ENCODE measurements at regions not wholly inside any gene's neighbourhood (a gene's known extent, or its start where the extent isn't known, plus 50 kb on each side); places are given as distances from the start of the nearest gene placed in this dataset.
"Not testable (repeated sequence)": the region's sequence is repeated elsewhere in the genome, so short reads cannot be mapped to it uniquely, and the experiment has no call there.

DNA sequence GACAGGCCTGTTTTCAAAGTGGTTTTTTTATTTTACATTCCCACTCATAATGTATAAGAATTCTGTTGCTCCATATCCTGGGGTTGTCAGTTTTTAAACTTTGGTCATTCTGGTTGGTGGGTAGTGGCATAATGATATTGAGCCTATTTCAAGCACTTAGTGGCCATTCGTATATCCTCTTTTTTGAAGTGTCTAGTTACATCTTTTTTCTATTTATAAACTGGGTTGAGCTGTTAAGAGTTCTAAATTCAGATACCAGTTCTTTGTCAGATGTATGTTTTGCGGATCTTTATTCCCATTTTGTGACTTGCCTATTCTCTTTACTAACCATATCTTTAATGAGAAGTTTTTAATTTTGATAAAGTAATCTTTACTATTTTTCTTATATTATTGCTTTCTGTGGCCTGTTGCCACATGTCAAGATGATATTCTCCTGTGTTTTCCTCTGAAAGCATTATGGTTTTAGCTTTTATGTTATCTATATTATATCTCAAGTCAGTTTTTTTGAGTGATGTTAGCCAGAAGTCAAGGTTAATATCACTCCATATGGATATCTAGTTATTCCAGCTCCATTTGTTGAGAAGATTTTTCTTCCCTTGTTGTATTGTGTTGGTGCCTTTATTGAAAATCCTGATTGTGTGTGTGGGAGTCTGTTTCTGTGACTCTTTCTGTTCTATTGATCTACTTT is 110.9 kb downstream of the FHIP1A start:
- POLR2A ChIA-PET, result no interaction called here
- CTCF ChIA-PET, result no interaction called here

- ChIA-PET POLR2A (no interaction called here), CTCF (no interaction called here)
Observed at GRCh38 chr4:151522866-151523519, 114.0 kb downstream of the FHIP1A start.

- POLR2A ChIA-PET, result no interaction called here
- CTCF ChIA-PET, result no interaction called here
Observed at GRCh38 chr4:151524610-151525009, 115.6 kb downstream of the FHIP1A start.

DNA sequence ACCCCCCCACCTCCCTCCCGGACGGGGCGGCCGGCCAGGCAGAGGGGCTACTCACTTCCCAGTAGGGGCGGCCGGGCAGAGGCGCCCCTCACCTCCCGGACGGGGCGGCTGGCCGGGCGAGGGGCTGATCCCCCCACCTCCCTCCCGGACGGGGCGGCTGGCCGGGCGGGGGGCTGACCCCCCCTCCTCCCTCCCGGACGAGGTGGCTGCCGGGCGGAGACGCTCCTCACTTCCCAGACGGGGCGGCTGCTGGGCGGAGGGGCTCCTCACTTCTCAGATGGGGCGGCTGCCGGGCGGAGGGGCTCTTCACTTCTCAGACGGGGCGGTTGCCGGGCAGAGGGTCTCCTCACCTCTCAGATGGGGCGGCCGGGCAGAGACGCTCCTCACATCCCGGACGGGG is 117.5 kb downstream of the FHIP1A start:
- POLR2A ChIA-PET, CTCF ChIA-PET: not testable (repeated sequence)

DNA sequence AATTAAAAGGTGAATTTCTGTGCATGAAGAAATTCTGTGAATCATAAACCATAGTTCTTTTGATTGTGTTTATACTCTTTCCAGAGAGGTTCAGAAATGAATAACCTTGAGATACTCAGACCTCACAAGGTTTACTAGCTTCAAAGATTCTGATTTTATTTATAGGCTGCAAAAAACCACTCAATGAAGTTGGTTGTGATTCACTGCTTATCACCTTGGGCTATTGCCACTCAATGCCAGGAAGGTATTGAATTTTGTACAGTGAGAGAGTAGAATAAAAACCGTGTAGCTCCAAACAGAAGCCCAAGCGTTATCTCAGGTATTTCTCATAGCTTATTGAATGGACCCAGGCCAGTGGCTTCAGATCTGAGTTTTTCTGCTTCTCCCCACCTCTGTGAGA is 118.7 kb downstream of the FHIP1A start:
- CTCF ChIA-PET, result no interaction called here
- POLR2A ChIA-PET, result no interaction called here

DNA sequence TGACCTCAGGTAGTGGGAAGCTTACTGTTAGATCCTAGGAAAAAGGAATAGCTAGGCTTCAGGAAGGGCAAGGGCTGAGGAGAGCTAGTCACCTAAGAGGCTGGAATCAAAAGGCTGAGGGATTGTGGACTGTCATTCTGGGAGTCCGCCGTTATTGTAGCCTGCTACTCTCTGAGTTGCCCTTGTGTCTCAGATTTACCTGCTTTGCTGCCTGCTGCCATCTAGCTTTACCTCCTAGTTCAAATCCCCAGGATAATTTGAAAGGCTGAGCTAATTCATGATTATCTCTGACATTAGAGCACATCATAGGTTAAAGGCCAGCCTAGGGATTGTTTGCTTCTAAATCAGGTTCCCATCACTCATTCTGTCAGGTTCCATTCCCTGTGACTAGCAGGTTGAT is 120.2 kb downstream of the FHIP1A start:
- POLR2A ChIA-PET, result no interaction called here

DNA sequence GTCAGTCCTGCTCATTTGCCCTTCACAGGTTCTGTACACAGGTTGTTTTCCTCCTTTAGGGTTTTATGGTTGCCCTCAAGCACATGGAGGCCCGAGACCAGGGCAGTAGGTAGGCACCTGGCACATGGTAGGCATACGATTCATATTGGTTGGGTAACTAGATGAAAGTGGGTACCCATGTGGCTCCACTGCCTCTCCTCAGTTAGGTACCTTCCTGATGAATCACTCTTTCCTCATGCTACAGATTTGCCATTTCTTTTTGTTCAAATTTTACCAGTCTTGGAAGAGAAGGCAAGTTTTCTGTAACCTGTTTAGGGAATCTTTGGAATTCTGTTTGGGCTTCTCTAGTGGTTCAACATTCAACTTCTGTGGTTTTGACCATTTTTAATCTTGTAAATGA is 121.3 kb downstream of the FHIP1A start:
- POLR2A ChIA-PET, result no interaction called here
- CTCF ChIA-PET, result no interaction called here

More for the DNA sequence above, 120.2 kb downstream of the FHIP1A start:
- CTCF ChIA-PET, result interaction anchor here (0.6 kb wide), 1 partner anchor 971 kb away, joined by 4 read pairs; no protein-coding TSS in a partner anchor

- ChIA-PET POLR2A (no interaction called here), CTCF (no interaction called here)
Observed at GRCh38 chr4:151530783-151531182, 121.8 kb downstream of the FHIP1A start.

GRCh38 chr4:151532001-151532708 is 123.2 kb downstream of the FHIP1A start:
- ChIA-PET CTCF (no interaction called here), POLR2A (no interaction called here)

- ChIA-PET POLR2A (no interaction called here), CTCF (no interaction called here)
Observed at GRCh38 chr4:151534195-151534594, 125.2 kb downstream of the FHIP1A start.

DNA sequence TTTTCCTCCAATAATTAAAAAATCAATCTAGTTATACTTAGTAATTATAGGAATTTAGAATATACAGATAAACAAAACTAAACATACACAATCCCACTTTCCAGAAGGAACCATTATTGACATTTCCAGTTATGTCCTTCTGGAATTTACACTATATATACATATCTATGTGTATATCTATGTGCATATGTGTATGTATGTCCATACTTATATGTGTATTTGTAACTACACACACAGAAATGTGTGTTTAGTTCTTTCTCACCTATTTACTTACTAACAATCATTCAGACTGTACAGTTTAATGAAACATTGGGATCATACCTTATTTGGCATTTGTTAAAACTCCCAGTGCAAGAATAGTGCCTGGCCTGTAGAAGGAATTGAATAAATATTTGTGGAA is 126.4 kb downstream of the FHIP1A start:
- POLR2A ChIA-PET, result no interaction called here
- CTCF ChIA-PET, result no interaction called here

GRCh38 chr4:151537687-151538086 is 128.7 kb downstream of the FHIP1A start:
- ChIA-PET CTCF (no interaction called here), POLR2A (no interaction called here)

DNA sequence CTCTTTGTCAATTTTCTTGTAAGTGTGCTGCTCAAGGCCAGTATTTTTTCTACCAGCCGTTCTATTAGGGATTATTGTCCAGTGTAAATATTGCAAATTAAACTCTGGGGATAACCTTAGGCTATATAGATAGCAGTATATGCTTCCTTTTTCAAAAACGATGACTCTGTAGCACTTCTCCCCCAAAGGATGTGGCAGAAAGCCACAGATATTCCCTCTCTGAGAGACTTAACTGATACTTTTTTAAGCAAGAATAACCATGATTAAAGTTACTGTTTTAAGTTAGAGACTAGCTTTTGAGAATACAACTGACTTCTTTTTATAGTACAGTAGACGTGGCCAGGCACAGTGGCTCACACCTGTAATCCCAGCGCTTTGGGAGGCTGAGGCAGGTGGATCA is 130.0 kb downstream of the FHIP1A start:
- POLR2A ChIA-PET, result no interaction called here

GRCh38 chr4:151540728-151541388 is 131.9 kb downstream of the FHIP1A start:
- ChIA-PET POLR2A (no interaction called here), CTCF (no interaction called here)

More for the DNA sequence above, 130.0 kb downstream of the FHIP1A start:
- CTCF ChIA-PET, result no interaction called here

GRCh38 chr4:151541389-151542071 is 132.6 kb downstream of the FHIP1A start:
- ChIA-PET POLR2A (no interaction called here), CTCF (no interaction called here)

- ChIA-PET POLR2A (no interaction called here), CTCF (interaction anchor here (1.0 kb wide), 1 partner anchor 148 kb away, joined by 3 read pairs; no protein-coding TSS in a partner anchor)
Observed at GRCh38 chr4:151548708-151549107, 139.7 kb downstream of the FHIP1A start.

- POLR2A ChIA-PET, result not testable (repeated sequence)
- CTCF ChIA-PET, result interaction anchor here (0.7 kb wide), 1 partner anchor 443 kb away, joined by 3 read pairs; no protein-coding TSS in a partner anchor
Observed at GRCh38 chr4:151549378-151549777, 140.4 kb downstream of the FHIP1A start.

GRCh38 chr4:151553874-151554273 is 144.9 kb downstream of the FHIP1A start:
- CTCF ChIA-PET, result no interaction called here
- POLR2A ChIA-PET, result no interaction called here

GRCh38 chr4:151555151-151555945 is 146.4 kb downstream of the FHIP1A start:
- CTCF ChIA-PET, result no interaction called here
- POLR2A ChIA-PET, result no interaction called here
